Activated CD4-positive, alpha-beta T cell treated with anti-CD3 and anti-CD28 coated beads, Interleukin-2, Interleukin-6, amounts not matched to agents 100 ng/mL and 50 ng/mL, durations not matched to agents 16 hours and 8 hours (primary cell): ENCODE measurements at regions not wholly inside any gene's neighbourhood (a gene's known extent, or its start where the extent isn't known, plus 50 kb on each side); places are given as distances from the start of the nearest gene placed in this dataset.

ENCODE experiments used
- DNase-seq: peaks from one replicate; pipeline ENCODE4 v3.0.0-alpha.2; 2020

GRCh38 chr2:34492561-34493455 lies 893.7 kb upstream of the FAM98A start:
- no peak for DNase-seq

DNA sequence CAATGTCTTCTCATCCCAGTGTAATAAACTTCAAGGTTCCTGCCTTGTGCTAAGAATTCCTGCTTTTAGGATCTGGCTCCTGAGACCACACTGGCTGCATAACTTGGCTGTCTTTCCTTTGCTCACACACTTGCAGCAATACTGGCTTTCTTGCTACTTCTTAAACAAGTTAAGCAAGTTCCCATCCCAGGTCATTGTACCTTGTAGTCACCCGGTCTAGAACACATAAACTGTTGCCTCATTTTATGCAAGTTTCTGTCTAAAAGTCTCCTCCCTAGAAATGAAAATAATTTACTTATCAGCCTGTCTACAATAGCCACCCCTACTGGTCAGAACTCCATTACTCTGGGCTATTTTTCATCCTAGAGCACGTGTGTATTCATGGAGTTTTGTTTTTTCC lies 887.9 kb upstream of the FAM98A start:
- DNase-seq, result no peak

DNA sequence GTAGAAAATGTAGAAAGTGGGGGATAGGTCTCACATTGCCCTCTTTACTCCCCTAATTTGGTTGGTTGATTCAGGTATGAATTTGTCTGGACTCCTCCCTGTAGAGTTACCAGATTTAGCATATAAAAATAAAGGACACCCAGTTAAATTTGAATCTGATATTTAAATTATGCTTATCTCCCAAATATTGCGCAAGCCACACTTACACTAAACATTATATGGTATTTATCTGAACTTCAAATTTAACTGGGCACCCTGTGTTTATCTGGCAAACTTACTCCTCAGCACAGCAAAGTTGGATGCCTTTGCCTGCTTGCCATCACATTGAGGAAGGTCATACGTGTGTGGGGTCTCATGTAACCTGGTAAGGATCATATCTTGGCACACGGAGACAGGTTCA lies 882.4 kb upstream of the FAM98A start:
- DNase-seq, result no peak

- no peak for DNase-seq
Observed at GRCh38 chr2:34480366-34480765, 881.3 kb upstream of the FAM98A start.

- DNase-seq, result no peak
Observed at GRCh38 chr2:34475156-34475555, 876.1 kb upstream of the FAM98A start.

DNA sequence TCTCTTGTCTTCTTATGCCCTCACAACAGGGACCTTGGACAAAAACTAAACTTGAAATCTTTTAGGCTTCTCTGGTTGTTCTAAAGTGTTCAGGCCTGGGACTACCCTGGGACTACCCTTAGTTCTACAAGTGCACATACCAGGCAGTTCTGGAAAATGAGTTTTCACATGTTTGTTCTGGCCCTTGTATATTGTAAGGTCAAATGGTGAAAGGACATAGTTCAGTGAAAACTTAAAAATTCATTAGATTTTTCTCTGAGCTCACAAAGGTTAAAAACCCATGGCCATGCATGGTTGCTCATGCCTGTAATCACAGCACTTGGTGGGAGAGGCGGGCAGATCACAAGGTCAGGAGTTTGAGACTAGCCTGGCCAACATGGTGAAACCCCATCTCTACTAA lies 875.5 kb upstream of the FAM98A start:
- no peak for DNase-seq

GRCh38 chr2:34447097-34447496 lies 848.0 kb upstream of the FAM98A start:
- no peak for DNase-seq

- DNase-seq, result no peak
Observed at GRCh38 chr2:34423301-34423700, 824.2 kb upstream of the FAM98A start.

- no peak for DNase-seq
Observed at GRCh38 chr2:34419856-34420255, 820.8 kb upstream of the FAM98A start.

DNA sequence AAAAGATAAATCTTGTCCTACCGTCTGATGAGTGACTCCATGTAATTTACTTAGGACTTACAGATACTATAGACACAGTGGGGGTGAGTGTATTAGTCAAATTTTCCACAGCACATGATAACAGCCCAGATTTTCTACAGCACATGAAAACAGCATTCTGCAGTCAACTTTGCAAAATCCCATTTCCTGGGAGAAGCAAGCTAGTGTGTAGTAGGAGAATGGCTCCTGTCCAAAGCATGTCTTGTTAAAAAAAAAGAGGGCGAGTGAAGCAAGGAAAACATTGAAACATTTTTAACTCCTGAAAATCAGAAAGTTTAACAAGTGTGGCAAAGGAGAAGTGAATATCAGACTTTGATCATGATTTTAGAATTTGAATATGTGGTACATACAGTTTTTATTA lies 817.8 kb upstream of the FAM98A start:
- DNase-seq, result no peak

DNA sequence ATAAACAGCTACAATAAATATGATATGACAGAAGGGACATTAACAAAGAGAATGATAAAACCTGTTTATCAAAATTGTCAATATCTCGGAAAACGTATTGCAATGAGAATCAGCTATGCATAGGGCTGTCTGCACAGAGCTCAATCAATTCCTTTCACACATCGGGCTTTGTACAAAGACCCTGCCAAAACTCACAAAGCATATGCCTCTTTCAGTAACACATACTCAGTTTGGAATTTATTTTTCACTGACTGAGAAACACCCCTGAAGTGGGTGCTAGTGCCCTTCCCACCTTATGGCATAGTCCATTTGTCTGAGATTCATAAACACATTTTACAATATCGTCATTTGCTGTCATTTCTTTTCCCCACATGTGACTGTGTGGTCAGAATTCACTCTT lies 815.8 kb upstream of the FAM98A start:
- no peak for DNase-seq

- DNase-seq, result no peak
Observed at GRCh38 chr2:34408100-34408499, 809.0 kb upstream of the FAM98A start.

DNA sequence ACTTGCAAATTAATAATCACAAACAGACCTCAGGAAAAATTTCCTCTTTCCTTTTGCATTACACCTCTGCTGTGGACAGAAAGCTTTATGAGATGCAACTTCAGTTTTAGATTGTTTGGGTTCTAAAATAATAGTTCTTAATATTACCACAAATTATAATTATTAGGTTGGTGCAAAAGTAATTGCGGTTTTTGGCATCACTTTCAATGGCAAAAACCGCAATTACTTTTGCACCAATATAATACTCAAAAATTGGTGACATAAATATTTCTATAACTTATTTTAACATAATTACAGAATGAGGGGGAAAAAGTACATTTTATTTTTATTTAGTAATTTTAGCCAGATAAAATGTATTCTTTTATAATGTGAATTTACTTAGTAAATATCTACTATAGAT lies 804.4 kb upstream of the FAM98A start:
- no peak for DNase-seq

GRCh38 chr2:34402376-34402775 lies 803.3 kb upstream of the FAM98A start:
- no peak for DNase-seq

DNA sequence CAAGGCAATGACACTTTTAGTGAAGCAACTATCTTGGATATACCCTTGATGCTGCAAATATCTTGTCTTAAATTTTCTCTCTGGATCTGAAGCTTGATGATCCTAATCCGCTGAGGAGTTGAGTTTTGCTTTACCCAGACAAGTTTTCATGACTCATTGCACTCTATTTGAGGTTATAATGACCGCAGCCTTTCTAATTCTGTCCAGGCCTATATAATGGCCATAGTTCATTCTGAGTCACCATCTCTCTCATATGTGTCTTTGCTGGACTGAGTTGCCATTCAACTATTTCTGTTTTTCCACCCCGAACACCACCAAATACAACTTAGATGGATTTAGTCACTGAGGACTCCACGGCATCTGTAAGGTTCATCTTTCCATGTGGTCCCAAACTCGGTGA lies 802.1 kb upstream of the FAM98A start:
- DNase-seq, result no peak

- DNase-seq, result no peak
Observed at GRCh38 chr2:34388446-34388845, 789.3 kb upstream of the FAM98A start.

DNA sequence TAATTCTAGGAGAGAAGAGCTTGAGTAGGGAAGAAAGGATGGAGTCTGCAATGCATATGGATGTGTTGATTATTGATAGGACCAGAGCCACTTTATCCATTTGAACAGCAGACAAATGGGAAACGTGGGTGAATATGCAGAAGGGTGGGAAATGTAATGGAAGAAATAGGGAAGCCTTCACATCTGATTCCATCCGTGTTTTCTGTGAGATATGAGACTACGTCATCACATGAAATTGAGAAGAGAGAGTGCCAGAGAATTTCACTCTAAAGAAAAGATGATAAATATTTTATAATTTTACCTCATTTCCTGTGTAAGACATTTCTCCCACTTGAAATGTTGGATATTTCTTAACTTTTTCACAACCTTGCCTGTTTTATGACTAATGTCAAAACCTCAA lies 788.4 kb upstream of the FAM98A start:
- DNase-seq, result no peak

DNA sequence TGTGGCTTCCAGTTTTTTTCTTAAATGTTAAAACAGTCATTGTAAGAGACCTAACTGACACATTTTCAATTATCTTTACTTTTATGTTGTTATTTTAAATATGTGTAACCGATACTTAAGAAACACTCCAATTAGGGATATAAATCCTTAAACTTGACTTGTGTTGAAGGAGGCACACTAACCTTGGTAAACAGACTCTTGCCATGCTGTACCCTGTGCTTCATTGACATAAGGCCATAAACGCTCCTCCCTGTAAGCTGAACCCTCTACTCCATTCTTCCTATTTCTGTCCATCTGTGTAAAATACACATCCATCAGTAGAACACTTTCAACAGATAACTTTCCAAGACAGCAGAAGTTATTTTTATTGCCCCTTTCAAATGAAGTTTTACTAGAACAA lies 780.5 kb upstream of the FAM98A start:
- DNase-seq, result no peak

GRCh38 chr2:34373586-34374233 lies 774.6 kb upstream of the FAM98A start:
- no peak for DNase-seq

DNA sequence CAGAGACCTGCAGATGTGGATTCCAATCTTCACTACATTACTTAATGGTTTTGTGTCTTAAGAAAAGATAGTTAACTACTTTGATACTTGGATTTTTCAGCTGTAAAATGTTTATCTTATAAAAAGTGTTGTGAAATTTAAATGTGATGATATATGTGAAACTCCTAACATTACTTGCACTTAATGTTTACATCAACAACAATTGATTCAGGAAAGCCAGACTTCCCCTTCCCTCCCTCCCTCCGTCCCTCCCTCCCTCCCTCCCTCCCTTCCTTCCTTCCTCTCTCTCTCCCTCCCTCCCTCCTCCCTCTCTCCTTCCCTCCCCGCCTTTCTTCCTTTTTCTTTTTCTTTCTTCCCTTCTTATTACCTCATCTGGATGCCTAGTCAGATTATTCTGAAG lies 773.9 kb upstream of the FAM98A start:
- DNase-seq, result no peak

- no peak for DNase-seq
Observed at GRCh38 chr2:34371711-34372110, 772.6 kb upstream of the FAM98A start.

DNA sequence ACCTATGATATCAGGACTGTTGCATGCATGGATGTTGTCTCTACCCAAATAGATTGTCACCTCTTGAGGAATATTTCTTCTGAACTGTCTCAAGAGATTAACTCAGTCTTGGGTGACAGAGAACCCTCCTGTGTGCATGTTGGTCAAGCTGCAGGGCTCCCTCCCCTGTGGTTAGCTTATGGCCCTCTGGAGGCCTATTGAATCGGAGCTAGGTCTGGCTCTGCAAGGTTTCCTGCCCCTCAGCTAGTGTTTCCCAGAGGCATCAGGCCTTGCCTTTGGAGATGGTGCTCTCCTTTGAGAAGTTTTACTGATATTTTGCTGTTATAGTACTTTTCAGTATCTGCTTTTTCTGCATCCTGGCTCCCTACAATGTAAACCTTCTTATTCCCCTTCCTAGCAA lies 769.2 kb upstream of the FAM98A start:
- no peak for DNase-seq

DNA sequence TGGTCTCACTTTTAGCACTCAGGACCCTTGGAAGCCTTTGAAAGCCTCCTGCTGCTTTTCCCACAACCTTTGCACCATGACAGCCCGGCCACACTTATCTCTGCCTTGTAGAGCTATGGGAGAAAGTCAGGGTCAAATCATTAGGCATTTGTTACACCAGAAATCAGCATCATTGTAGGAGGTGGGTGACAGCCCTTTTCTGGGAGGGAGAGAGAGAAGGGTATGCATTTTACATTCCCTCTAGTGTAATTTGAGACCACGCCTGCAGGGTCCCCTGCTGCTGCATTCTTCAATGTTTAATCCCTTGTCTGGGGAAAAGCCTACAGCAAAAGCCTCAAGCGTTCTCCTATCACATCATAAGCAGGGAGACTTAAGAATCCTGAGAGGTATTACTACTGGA lies 766.8 kb upstream of the FAM98A start:
- no peak for DNase-seq

GRCh38 chr2:34365512-34365911 lies 766.4 kb upstream of the FAM98A start:
- DNase-seq, result no peak
